CD4-positive, alpha-beta T cell treated with Interleukin-15 for 4 hours (primary cell): ENCODE measurements at regions not wholly inside any gene's neighbourhood (a gene's known extent, or its start where the extent isn't known, plus 50 kb on each side); places are given as distances from the start of the nearest gene placed in this dataset.
A peak's percentile ranks its signal among the peaks of the same experiment; 100 is the strongest.
"Not testable (repeated sequence)": the region's sequence is repeated elsewhere in the genome, so short reads cannot be mapped to it uniquely, and the experiment has no call there.

ENCODE experiments used
- DNase-seq: peaks from one replicate; pipeline ENCODE4 v3.0.0-alpha.2; 2020; ENCODE audit warnings: low spot score

GRCh38 chrY:7310482-7311269, 399.1 kb upstream of the AMELY start:
- peak; percentile 71 for DNase-seq

GRCh38 chrY:7308816-7309215, 397.3 kb upstream of the AMELY start:
- DNase-seq, result no peak

GRCh38 chrY:7302306-7302705, 390.8 kb upstream of the AMELY start:
- peak; percentile 20 for DNase-seq

DNA sequence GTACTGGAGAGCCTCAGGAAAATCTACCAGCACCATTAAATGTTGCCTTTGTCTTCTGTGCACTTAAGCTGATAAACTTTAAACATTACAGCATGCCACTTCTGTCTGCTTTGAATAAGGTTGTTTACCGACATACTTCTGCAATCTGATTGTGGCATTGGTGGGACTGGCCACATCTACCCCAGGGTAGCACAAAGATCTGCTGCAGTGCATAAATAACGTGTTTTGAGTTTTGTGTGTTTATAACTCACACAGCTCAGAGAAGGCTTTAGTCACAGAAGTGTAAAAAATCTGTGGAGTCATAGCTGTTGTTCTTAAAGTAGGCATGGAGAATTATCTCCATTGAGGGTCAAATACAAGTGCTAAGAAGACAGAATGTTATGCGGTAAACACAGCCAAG, 388.4 kb upstream of the AMELY start:
- peak; percentile 22 for DNase-seq

- no peak for DNase-seq
Measured at GRCh38 chrY:7292113-7292512, 380.6 kb upstream of the AMELY start.

- DNase-seq, result no peak
Measured at GRCh38 chrY:7289889-7290833, 378.6 kb upstream of the AMELY start.

GRCh38 chrY:7288611-7289010, 377.1 kb upstream of the AMELY start:
- no peak for DNase-seq

DNA sequence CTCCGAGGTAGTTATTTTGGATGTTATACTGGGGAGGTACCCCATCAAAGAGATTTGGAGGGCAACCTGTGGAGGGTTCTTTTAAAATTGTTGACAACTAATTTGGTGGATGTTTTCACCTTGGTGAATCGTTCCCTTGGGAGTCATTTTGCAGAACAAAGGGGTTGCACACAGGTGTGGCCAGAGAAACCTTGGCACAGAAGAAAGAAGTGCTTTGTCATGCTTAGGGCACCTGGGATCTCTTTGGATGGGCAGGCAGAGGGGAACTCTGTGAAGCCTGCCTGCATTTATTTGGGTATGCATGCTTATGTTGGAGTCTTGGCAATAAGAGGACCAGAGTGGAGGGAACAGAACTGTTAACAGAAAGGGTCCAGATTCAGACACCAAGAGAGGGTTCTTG, 376.4 kb upstream of the AMELY start:
- not testable (repeated sequence) for DNase-seq

DNA sequence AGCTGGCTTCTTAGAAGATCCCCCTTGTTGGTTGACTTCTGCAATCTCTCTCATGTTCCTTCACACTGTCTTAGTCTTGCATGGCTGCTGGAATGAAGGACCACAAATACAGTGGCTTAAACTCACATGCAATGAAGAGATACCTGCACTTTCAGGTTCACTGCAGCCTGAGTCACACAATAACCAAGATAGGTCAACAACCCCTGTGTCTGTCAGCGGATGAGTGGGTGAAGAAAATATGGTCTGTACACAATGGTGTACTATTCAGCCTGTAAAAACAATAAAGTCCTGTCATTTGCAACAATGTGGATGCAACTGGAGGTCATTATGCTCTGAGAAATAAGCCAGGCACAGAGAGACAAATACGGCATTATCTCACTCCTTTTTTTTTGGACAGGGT, 373.8 kb upstream of the AMELY start:
- no peak for DNase-seq

DNA sequence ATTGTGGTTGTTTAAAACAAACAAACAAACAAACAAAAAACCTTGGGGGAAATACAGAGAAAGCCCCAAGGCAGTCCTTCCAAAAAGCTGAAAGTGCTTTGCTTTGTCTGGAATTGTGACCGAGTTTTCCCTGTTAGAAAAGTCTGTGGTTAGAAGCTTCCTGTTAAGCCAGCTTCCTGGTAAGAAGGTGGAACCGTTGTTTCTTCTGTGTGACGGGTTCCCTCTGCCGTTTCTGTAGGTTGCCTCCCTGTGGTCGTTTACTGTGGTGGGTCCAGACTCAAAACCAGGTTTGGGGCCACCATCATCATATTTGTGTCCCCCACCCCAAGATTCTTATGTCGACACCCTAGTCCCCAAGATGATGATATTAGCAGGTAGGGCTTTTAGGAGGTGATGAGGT, 371.4 kb upstream of the AMELY start:
- DNase-seq, result peak; percentile 45

DNA sequence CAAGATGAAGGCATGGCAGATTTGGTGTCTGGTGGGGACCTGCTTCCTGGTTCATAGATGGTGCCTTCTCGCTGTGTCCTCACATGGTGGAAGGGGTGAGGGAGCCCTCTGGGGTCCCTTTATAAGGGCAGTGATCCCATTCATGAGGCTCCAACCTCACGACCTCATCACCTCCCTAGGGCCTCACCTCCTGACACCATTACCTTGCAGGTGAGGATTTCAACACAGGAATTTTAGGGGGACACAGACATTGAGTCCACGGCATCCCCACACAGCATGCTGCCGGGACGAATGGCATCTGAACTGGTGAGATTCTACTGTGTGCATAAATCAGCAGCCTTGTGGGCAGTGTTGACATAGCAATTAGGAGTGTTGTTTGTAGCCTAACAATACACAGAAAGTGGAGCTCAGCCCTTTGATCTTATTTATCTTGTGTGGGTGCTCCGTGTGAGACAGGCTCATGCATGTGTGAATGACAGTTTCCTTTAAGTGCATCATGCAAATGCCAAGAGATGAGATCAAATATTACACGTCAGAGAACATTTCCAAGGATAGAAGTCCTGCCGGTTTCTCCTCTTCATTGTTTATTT, 368.7 kb upstream of the AMELY start:
- DNase-seq, result peak; percentile 63

- DNase-seq, result no peak
Measured at GRCh38 chrY:7275751-7276150, 364.2 kb upstream of the AMELY start.

- DNase-seq, result no peak
Measured at GRCh38 chrY:7275014-7275413, 363.5 kb upstream of the AMELY start.

GRCh38 chrY:7274369-7274913, 362.9 kb upstream of the AMELY start:
- DNase-seq, result no peak

GRCh38 chrY:7273587-7274203, 362.1 kb upstream of the AMELY start:
- peak; percentile 92 for DNase-seq

DNA sequence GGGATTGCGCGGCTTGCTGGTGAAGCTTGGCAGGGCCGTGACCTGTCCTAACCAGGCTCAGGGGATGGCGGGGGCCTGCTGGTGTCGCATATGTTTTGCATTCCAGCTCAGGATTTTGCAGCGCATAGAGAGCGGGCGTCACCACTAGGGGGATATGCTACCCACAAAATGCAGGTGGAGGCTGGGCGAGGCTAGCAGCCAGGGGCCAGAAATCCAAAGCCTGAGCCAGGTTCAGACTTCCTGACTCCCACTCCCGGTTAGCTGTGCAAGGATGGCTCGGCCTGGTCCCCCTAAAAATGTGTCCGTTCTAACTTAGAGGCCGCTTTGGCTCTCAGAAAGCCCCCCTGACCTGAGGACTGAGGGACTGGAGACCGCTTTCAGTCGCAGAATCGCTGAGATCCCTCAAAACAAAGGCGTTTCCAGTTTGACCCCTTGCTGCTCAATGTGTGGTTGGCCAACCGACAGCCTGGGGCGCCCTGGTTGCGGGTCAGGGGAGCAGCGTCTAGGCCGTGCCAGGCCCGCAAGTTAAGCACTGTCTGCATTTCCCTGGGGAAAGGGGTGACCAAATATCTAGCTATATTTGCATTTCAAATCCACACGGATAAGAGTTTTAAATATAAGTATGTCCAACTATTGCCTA, 361.1 kb upstream of the AMELY start:
- peak; percentile 58 for DNase-seq

DNA sequence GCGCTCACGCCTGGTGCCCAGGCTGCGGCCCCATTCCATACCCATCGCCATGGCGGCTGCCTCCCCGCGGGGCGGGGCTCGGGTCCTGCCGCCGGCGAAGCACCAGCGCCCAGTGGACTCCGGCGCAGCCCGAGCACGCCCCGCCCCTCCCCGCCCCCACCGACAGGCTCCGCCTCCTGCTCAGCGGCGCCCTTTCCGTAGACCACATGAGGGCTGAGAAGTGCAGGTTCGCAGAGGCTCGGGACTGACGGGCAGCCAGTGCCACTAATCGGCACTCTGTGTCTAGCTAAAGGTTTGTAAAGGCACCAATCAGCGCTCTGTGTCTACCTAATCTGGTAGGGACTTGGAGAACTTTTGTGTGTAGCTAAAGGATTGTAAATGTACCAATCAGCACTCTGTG, 352.2 kb upstream of the AMELY start:
- DNase-seq, result no peak

GRCh38 chrY:7262531-7262930, 351.0 kb upstream of the AMELY start:
- no peak for DNase-seq

DNA sequence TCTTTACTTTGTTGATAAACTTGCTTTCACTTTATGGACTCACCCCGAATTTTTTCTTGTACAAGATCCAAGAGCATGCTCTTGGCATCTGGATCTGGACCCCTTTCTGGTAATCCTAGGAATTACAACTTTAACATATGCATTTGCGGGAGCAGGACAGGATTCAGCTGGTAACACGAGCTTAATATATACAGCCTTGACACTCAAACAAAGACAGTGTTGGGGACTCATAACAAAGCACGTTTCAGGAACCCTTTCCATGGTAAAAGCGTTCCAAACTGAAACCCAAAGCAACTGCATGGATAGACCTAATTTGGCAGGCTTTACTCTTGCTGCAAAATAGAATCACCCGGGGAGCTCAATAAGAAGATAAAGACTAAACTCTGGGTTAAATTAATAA, 349.7 kb upstream of the AMELY start:
- no peak for DNase-seq

GRCh38 chrY:7240101-7240500, 328.5 kb upstream of the AMELY start:
- peak; percentile 79 for DNase-seq

GRCh38 chrY:7211971-7212370, 300.4 kb upstream of the AMELY start:
- no peak for DNase-seq

DNA sequence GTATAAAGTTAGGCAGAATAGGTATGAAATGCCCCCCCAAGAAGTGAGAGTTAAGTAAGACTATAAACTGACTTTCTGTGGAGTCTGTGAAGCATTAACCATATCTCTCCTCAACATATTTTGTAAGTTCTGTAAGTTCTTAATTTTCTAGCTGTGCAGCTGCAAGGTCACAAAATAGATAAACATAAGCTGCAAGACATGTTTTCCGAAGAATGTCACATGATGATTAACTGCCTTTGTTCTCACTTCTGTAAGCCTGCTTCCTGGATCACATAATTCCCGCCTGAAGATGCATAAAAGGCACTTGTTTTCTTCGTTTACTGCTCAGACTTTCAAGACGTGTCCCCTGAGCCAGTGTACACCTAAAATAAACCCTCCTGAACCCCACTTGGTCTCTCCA, 292.9 kb upstream of the AMELY start:
- no peak for DNase-seq
